Caco-2 (cell line): ENCODE measurements at regions not wholly inside any gene's neighbourhood (a gene's known extent, or its start where the extent isn't known, plus 50 kb on each side); places are given as distances from the start of the nearest gene placed in this dataset.

Experiments
- BruUV-seq: library from RNA; stranded (reverse); fragments of 400-500 nt; replicated peaks from 2 replicates; lab custom pipeline; 2021; lab: Mats Ljungman, UMichigan
- CTCF ChIA-PET: fragments of 300-600 bp; sonication (Branson Sonifier 250); formaldehyde crosslinking; loops from one replicate; lab custom pipeline; 2022; ENCODE audit warnings: antibody characterized with exemption; lab: Charles Lee
- POLR2A ChIA-PET: fragments of 300-600 bp; sonication (Branson Sonifier 250); formaldehyde crosslinking; loops from one replicate; lab custom pipeline; 2022; ENCODE audit warnings: antibody characterized with exemption; lab: Charles Lee
- DNase-seq, 2 experiments: peaks; one replicate each; pipeline versions ENCODE4 v3.0.0 to v3.0.0-alpha.2; 2020 to 2022
- H3K27me3 ChIP-seq: replicated peaks from 2 replicates; pipeline ENCODE4 v1.6.0; 2011; ENCODE audit warnings: low read length; ENCODE audit not compliant: control insufficient read depth, insufficient read depth
- H3K36me3 ChIP-seq: 2 replicates; pipeline ENCODE4 v1.5.1; 2011; ENCODE audit warnings: low read length; ENCODE audit not compliant: control insufficient read depth, insufficient read depth
- H3K4me1 ChIP-seq: fragments of 250-450 bp; sonication (Bioruptor Pico); 2 replicates; pipeline ENCODE4 v1.5.1; 2020; ENCODE audit warnings: mild to moderate bottlenecking
- H3K4me3 ChIP-seq: 2 replicates; pipeline ENCODE4 v1.5.1; 2011; ENCODE audit warnings: low read depth, mild to moderate bottlenecking, control low read depth, low read length
- H3K9me3 ChIP-seq: fragments of 250-450 bp; sonication (Bioruptor Pico); 2 replicates; pipeline ENCODE4 v1.5.1; 2020; ENCODE audit warnings: mild to moderate bottlenecking, moderate library complexity
- H3K27ac Mint-ChIP-seq: one replicate; pipeline ENCODE4 v1.8.0; 2022; ENCODE audit warnings: mixed read lengths; ENCODE audit not compliant: unreplicated experiment
- H3K27me3 Mint-ChIP-seq: one replicate; pipeline ENCODE4 v1.8.0; 2022; ENCODE audit warnings: mixed read lengths; ENCODE audit not compliant: insufficient read depth, unreplicated experiment
- H3K36me3 Mint-ChIP-seq: one replicate; pipeline ENCODE4 v1.8.0; 2022; ENCODE audit warnings: mild to moderate bottlenecking, mixed read lengths; ENCODE audit not compliant: insufficient read depth, unreplicated experiment
- H3K4me1 Mint-ChIP-seq: one replicate; pipeline ENCODE4 v1.8.0; 2022; ENCODE audit warnings: low read depth, mixed read lengths; ENCODE audit not compliant: unreplicated experiment
- H3K4me3 Mint-ChIP-seq: one replicate; pipeline ENCODE4 v1.8.0; 2022; ENCODE audit warnings: mild to moderate bottlenecking, moderate library complexity, mixed read lengths; ENCODE audit not compliant: unreplicated experiment
- H3K9me3 Mint-ChIP-seq: one replicate; pipeline ENCODE4 v1.8.0; 2022; ENCODE audit warnings: mixed read lengths; ENCODE audit not compliant: unreplicated experiment
- CTCF ChIP-seq, 2 experiments: fragments of 200-600 bp in 1 of 2; IDR thresholded peaks; 1 replicate in 1 of 2; 2 replicates in 1 of 2; pipeline versions ENCODE4 v1.5.1 to v1.8.0; 2011 to 2022; ENCODE audit warnings: antibody characterized with exemption in 1 of 2, control low read depth in 1 of 2, inconsistent platforms in 1 of 2, low read depth in 1 of 2, low read length in 1 of 2, mild to moderate bottlenecking in 1 of 2, moderate library complexity in 1 of 2; ENCODE audit not compliant: insufficient read depth in 1 of 2, severe bottlenecking in 1 of 2, unreplicated experiment in 1 of 2
- intact Hi-C: fragments of 100-400 bp; cut with micrococcal nuclease; formaldehyde crosslinking; loops from one replicate; pipeline ENCODE4 v1.10.0; 2022; ENCODE audit not compliant: unreplicated experiment

GRCh38 chr2:66137606-66138130 is 297.3 kb upstream of the MEIS1 start:
- no peak for DNase-seq
- Histone ChIP-seq H3K27me3 (no peaks in the 10 kb centered on the region), H3K4me1 (no peaks in the 10 kb centered on the region), H3K36me3 (no peaks in the 10 kb centered on the region), H3K9me3 (no peaks in the 10 kb centered on the region), H3K4me3 (no peak overlapping the region)
- no peaks in the 10 kb centered on the region for H3K4me1 Mint-ChIP-seq
- BruUV-seq, result no TSS peak
- peaks cover 3% of the 10 kb centered on the region for H3K27me3 Mint-ChIP-seq
- intact Hi-C loops, result no loop called here
- H3K9me3 Mint-ChIP-seq, result peaks cover 18% of the 10 kb centered on the region
- no peaks in the 10 kb centered on the region for H3K36me3 Mint-ChIP-seq
- H3K4me3 Mint-ChIP-seq, result no peak overlapping the region
- no peak overlapping the region for H3K27ac Mint-ChIP-seq
- POLR2A ChIA-PET, result no interaction called here
- no peak for TF ChIP-seq CTCF (IDR thresholded peaks at IDR 0.05; ENCODE audit: insufficient read depth in 1 of 2, low read depth in 1 of 2, low read length in 1 of 2, severe bottlenecking in 1 of 2, unreplicated experiment in 1 of 2)
- CTCF ChIA-PET, result no interaction called here

GRCh38 chr2:66134138-66134701 is 300.7 kb upstream of the MEIS1 start:
- CTCF ChIA-PET, result no interaction called here
- BruUV-seq, result no TSS peak
- Mint-ChIP-seq H3K4me1 (no peaks in the 10 kb centered on the region), H3K4me3 (no peak overlapping the region), H3K36me3 (no peaks in the 10 kb centered on the region), H3K27ac (no peak overlapping the region), H3K9me3 (peaks cover 18% of the 10 kb centered on the region), H3K27me3 (peaks cover 3% of the 10 kb centered on the region)
- H3K4me3 ChIP-seq, result no peak overlapping the region
- DNase-seq, result no peak
- POLR2A ChIA-PET, result no interaction called here
- no peaks in the 10 kb centered on the region for H3K36me3 ChIP-seq
- intact Hi-C loops, result no loop called here
- TF ChIP-seq CTCF (IDR thresholded peaks at IDR 0.05; ENCODE audit: insufficient read depth in 1 of 2, low read depth in 1 of 2, low read length in 1 of 2, severe bottlenecking in 1 of 2, unreplicated experiment in 1 of 2), result no peak
- no peaks in the 10 kb centered on the region for H3K4me1 ChIP-seq
- no peaks in the 10 kb centered on the region for H3K27me3 ChIP-seq
- H3K9me3 ChIP-seq, result no peaks in the 10 kb centered on the region

GRCh38 chr2:66127656-66128055 is 307.3 kb upstream of the MEIS1 start:
- POLR2A ChIA-PET, result no interaction called here
- H3K4me1 Mint-ChIP-seq, result no peaks in the 10 kb centered on the region
- no peak for TF ChIP-seq CTCF (IDR thresholded peaks at IDR 0.05; ENCODE audit: insufficient read depth in 1 of 2, low read depth in 1 of 2, low read length in 1 of 2, severe bottlenecking in 1 of 2, unreplicated experiment in 1 of 2)

More at GRCh38 chr2:66127656-66128055, 307.3 kb upstream of the MEIS1 start:
- DNase-seq, result no peak
- CTCF ChIA-PET, result no interaction called here
- no peaks in the 10 kb centered on the region for H3K9me3 Mint-ChIP-seq
- Histone ChIP-seq H3K36me3 (no peaks in the 10 kb centered on the region), H3K4me1 (no peaks in the 10 kb centered on the region), H3K9me3 (no peaks in the 10 kb centered on the region), H3K27me3 (no peaks in the 10 kb centered on the region), H3K4me3 (no peak overlapping the region)
- BruUV-seq, result no TSS peak
- no peak overlapping the region for H3K27ac Mint-ChIP-seq
- no peak overlapping the region for H3K4me3 Mint-ChIP-seq
- no peaks in the 10 kb centered on the region for H3K36me3 Mint-ChIP-seq
- intact Hi-C loops, result no loop called here
- peaks cover 7% of the 10 kb centered on the region for H3K27me3 Mint-ChIP-seq
